ENCODE measurements at regions not wholly inside any gene's neighbourhood (a gene's known extent, or its start where the extent isn't known, plus 50 kb on each side); places are given as distances from the start of the nearest gene placed in this dataset.

- TF ChIP-seq BCLAF1 (IDR thresholded peaks at IDR 0.05) = no peak
- TF ChIP-seq ESRRA (IDR thresholded peaks at IDR 0.05; ENCODE audit: low read length) = no peak
- TF ChIP-seq ETV6 (conservative IDR thresholded peaks at IDR 0.05 in 1 of 2, IDR thresholded peaks at IDR 0.05 in 1 of 2; ENCODE audit: borderline replicate concordance in 1 of 2, low read depth in 1 of 2) = no peak
- no peak for TF ChIP-seq ZNF592 (IDR thresholded peaks at IDR 0.05)
- TF ChIP-seq RFX5 (IDR thresholded peaks at IDR 0.05; ENCODE audit: low read depth, low read length) = no peak
- TF ChIP-seq RCOR1 (conservative IDR thresholded peaks at IDR 0.05; ENCODE audit: low read depth, low read length) = no peak
- no peak for TF ChIP-seq BCL11A (IDR thresholded peaks at IDR 0.05; ENCODE audit: low read depth, low read length)
- no peak for TF ChIP-seq CBFB (IDR thresholded peaks at IDR 0.05; ENCODE audit: low read depth)
These were observed 111.8 kb upstream of the TNFAIP3 start (continued) for GRCh38 chr6:137755284-137755683.
